SIG-M5 treated with dmso at 0.1 percent for 504 hours (cell line): ENCODE measurements at regions not wholly inside any gene's neighbourhood (a gene's known extent, or its start where the extent isn't known, plus 50 kb on each side); places are given as distances from the start of the nearest gene placed in this dataset.

ENCODE experiments used
- DNase-seq: peaks from one replicate; lab custom pipeline; 2025; ENCODE audit not compliant: unreplicated experiment; lab: John Stamatoyannopoulos, UW

DNA sequence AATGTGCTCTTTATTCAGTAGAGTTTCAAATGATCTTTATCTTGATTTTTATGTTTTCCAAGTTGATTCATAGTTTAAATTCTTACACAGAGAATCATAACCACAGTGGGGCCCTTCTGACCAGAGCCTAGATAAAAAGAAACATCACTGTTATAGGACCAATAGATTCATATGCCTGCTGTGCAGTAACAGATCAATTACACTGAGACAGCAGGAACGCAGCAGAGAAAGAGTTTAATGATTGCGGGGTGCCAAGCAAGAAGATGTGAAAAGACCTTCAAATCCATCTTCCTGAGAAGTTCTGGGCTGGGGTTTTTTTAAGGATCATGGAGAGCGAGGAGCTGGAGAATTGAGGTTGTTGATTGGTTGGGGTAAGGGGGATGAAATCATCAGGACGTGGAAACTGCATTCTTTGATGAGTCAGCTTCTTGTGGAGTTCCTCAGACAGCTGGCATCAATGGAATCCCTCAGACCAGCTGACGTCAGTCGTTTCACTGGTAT is 346.6 kb downstream of the TBC1D4 start:
- no peak for DNase-seq

DNA sequence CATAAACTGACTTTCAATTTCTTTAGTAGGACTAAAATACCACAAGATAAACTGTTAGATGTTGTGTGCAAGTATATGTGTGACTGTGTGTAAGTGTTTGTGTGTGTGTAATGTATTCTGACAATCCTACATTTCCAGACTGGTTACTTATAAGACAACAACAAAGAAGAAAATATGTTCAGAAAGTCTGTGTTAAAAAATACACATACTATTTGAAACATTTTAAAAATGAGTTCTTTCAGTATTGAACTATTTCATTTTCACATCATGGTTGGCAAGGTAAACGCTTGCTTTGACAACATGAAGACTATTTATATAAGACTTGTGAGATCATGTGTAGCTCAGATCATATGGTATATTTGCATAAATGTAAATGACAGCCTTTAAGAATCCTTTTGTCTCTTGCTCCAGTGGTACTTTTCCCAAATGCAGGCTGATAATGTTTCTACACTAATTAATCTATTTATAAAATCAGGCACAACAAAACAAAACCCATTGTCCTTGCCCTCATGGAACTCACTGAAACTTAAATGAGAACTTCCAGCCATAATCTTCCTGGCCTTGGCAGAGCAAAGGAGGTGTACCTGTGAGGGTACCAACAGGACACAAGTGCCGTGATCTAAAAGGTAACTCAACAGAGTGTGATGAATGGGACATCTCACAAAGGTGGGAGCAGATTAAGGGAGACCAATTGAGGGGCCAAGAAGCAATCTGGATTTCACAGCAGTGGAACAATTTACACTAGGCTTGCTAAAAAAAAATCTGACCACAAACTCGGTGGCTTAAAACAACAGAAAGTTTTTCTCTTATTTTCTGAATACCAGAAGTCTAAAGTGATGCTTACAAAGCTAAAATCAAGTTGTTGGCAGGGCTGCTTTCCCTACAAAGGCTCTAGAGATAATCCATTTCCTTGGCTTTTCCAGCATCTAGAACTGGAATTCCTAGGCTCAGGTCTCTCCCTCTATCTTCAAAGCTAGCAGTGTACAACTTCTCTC is 349.0 kb downstream of the TBC1D4 start:
- no peak for DNase-seq

DNA sequence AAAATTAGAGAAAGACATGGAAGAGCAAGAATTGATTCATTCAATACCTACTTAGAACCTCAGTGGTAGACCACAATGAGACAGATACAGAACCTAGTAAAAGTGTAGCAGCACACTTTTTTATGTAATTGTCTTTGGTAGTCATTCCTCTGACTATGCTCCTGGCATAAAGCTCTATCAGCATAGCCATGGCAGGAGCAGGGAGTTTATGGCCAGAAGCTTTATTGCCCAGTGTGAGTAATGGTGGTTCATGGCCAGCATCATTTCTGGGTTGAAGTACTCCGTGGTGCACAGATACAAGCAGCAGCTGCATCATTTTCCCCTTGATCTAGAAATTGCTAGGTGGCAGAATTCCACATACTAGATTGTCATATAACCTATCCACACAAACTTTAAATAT is 352.6 kb downstream of the TBC1D4 start:
- DNase-seq: no peak

DNA sequence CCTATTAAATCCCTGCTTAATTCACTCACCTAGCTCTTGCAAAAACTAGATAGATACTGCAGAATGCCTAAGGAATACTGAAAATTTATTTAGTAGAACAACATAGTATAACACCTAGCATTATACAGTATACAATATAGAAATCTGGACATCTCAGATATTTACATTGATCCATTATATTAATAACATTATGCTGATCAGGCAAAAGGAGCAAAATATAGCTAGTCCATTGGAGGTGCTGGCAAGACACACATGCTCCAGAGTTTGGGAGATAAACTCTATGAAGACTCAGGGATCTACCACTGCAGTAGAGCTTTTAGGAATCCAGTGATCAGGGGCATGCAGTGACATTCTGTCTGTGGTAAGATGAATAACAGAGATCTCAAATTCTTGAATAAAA is 357.6 kb downstream of the TBC1D4 start:
- DNase-seq: no peak

DNA sequence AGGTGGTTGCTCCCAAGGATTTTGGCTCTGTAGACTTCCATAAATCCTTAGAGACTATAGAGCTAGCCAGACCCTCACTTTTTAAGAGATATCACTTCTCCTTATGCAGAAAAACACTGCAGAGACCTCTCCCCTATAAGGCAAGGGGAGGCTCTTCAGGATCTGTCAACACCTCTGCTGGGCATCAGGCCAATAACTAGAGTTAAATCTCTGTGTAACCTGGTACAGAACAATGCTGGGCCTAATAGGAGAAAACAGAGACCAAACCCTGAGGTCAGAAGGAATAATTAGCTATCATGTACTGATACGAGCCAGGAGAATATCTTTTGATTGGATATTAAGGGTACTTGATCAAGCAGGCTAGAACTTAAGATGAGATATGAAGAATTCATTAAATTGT is 358.5 kb downstream of the TBC1D4 start:
- DNase-seq: no peak

DNA sequence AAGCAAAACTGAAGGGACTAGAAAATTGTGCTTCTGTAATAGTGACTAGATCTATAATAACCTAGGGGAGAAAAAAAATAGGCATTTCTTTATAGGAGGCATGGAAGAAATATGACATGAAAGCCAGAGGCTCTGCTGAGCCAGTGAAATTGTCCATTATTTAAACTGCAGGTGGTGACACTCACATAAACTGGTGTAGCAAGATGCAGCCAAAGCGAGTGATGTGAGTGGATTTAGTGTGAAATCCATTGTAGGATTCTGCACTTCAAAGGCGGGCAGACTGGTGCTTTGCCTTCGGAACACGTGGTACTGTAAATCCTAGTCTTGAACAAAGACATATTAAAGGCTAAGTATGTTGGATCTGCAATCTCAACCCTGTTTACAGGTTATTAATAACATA is 361.9 kb downstream of the TBC1D4 start:
- no peak for DNase-seq

DNA sequence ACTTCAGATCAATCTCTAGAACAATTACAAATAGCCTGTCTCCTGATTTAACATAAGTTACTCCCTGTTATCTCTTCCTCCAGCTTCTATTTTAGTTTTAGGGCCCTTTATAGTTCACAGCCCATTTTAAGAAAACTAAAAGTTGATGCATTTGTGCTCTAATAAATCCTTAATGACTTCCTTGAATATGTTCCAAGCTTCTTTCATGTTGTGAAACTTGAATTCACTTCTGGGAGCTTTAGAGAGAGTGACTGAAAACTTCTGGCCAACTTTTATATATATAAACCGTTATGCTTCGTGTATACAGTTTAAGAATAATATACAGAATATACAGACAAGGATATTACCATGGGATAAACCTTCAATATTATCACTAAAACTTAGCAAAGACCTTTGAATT is 366.8 kb downstream of the TBC1D4 start:
- DNase-seq: no peak

DNA sequence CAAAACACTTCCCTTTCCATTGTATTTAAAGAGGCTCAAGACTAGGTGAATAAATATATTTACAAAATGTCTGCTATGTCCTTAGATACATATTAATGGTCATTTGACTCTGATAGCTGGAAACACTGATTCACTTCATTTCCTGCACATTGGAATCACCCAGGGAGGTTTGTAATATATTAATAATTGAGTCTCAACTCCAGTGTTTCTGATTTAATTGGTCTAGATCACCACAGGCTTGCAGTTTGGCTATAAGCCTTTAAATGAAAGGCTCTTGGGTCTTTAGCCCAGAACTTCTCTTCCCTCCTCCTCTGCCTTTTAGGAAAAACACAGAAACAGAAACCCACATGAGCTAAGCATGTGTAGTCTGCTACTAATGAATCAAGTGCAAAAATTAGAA is 378.0 kb downstream of the TBC1D4 start:
- DNase-seq: no peak

DNA sequence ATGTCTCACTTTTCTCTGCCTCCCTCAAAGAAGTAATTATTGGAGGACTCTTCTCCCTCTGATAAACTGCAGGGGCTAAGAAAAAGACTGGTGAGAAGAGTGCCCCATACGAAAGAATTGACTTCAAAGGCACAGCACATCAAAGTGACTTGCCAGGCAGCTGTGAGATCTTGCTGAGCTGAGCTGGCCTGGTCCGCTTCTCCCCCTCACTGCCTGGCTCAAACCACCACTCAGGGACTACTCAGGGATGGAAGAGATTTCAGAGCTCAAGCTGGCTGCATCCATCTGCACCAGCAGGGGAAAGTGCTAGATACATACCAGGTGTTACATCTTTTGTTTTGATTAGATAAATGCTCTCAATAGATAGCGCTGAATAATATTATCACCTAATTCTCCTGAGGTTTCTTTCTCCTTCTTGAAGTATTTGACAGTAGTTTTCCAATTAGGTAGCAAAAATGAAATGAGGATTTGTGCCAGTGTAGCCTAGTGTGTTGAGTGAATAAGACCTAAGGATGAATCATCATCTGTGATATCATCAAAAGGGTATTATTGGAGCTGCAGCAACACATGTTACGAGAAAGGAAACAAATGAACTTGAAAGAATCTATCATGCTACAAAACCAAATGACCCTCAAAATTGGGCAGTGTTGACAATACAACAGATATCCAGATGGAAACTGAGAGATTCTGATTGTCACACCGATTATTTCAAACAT is 379.8 kb downstream of the TBC1D4 start:
- no peak for DNase-seq

DNA sequence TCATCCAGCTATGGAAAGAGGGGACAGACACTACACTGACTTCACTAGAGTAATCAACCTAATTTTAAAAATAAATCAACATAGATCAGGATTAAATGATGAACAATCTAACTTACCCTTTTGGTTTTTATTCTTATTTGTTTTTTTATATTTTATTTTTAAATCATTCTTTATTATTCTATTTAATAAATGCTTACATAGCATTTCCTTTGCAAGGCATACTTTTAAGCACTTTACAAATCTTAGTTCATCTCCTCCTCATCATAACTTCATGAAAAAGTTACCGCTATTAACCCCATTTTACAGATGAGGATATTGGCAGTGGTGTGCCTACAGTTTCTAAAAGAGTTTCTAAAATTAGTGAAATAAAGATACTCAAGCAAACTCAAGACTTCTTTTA is 380.6 kb downstream of the TBC1D4 start:
- no peak for DNase-seq

DNA sequence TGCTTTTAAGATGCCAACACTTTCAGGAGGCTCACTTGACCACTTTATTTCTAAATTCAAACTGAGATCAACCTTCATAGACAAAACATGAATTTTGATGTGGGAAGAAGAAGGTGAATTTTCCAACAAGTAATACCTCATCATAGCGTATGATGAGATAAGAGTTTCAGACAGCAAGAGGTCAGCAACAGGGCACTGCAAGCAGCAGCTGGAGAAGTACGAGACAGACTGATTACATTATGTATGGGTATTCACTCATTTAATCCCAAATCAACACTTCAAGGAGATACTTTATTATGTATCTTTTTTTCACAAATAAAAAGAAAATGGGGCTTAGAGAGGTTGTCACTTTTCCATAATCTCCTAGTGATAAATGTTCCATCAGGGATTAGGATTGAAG is 389.8 kb downstream of the TBC1D4 start:
- no peak for DNase-seq

DNA sequence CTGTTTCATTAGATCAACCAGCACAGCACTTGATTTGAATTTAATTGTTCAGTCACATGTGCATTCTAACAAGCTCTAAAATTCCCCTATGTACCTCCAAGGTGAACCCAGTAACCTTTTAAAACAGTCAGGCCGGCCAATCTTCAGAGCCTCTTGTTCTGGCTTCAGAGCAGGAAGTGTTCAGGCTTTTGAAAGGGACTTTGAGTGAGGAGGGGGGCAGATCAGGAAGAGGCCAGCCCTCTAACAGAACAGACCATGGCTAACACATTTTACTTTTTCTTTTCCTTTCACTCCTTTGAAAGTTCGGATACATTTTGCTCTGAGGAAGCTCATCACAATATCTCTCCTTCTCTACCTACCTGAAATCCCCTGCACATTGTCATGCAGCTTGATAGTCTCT is 390.3 kb downstream of the TBC1D4 start:
- DNase-seq: no peak

DNA sequence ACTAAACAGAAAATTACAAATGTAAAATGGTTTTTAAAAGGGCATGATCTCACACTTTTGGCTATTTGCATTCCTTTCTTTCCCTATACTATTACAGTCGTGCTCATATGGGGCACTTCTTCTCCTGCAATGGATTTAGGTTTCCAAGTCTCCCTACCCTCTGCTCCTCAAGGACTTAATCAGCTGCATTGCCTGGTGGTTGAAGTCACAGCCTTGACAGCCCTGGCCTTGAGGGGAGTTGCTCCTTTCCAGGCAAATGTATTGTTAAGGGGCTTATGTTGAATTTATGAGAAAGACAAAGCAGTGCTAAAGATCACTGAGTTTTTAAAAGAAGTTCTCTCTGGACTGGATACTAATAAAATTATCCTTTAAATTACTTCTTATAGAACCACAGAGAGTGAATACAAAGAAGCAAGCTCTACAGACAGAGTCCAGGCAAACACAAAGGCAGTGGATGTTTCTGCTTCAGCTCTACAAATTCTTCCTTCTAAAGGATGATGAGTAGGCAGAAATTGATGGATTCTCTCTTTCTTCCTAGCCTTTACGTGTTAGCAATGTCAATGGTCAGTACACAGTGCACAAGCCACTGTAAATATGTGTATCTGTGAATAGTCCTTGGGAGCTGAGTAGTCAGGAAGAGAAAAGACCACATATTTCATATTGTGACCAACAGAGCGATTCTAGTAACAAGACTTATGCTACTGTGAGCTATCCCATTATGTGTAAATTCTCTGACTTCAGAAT is 390.9 kb downstream of the TBC1D4 start:
- no peak for DNase-seq

DNA sequence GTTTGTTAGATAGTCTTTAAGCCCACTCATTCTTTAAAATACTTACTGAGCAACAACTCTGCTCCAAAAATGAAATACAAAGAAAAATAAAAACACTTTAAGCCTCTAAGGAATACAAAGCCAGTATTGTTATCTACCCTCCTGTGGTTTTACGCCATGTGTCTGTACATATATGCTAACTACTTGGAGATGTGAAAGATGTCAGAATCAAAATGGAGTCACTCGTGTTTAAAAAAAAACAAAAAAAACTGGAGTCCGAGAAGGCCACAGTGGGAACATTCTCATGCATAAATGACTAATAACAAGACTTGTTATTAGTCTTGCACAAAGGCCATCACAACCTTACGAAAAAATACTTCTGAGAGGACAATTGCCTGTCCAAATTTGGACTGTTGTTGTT is 393.1 kb downstream of the TBC1D4 start:
- DNase-seq: no peak

DNA sequence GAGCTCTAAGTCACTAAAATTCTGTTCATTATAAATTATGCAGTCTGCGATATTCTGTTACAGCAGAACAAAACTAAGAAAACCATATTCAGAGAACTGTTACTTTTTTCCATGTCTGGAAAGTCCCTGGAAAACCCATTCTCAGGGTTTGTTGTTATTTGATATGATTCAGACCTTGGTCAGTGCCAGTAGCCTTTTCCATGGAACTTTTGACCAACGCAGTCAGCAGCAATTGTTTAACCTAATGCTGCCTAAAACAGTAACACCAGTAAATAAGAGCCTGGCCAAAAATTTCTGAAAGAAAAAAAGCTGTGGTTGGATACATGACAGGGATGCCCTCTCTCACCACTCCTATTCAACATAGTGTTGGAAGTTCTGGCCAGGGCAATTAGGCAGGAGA is 402.7 kb downstream of the TBC1D4 start:
- no peak for DNase-seq

DNA sequence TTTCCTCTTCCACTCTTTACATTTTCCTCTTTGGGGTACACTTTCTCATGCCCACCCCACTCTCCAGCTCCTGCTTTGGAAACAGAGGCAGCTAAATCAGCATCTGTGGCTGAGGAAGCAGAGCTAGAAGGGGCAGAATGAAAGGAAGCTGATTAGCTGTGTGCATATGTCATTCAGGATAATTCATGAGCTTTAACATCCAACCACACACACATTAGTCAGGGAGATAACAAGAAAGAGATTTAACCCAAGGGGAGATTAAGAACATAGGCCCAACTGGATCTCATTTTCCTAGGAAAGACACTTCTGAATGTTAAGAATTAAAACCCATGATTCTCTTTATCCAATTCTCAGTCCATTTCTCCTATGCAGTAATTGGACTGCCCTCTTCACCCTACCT is 405.5 kb downstream of the TBC1D4 start:
- no peak for DNase-seq

DNA sequence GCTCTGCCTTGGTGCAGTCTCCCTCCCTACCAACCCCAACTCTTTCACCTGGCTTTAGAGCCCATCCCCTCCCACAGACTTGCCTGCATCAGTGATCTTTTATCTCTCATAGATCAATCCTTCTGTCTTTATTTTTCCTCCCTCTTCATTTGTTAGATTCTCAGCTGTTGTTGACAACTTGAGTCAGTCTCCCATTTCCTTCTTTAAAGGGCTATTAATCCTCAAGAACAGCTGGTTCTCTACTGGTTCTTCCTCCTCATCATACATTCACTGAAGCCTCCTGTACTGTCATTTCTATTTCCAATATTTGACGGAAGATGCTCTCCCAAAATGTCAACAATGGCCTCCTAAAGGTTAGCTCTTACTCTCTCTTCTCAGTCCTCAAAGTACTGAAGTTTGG is 408.2 kb downstream of the TBC1D4 start:
- no peak for DNase-seq

DNA sequence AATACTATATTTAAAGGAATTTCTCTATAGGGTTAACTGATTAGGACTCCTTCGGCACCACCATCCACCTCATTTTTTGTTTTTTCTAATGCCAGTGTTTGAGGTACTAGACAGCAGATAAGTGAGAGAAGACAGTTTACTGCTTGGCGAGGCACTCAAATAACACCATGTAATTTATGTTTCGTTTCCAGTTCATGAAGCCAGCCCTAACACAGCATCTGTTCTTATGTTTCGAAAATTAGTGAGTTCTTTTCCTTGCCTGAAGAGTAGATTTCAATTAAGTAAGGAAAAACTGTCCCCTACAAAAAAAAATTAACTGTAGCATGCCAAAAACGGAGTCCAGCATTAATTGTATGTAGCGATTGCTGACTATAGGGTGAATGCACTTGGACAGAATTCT is 409.1 kb downstream of the TBC1D4 start:
- no peak for DNase-seq

DNA sequence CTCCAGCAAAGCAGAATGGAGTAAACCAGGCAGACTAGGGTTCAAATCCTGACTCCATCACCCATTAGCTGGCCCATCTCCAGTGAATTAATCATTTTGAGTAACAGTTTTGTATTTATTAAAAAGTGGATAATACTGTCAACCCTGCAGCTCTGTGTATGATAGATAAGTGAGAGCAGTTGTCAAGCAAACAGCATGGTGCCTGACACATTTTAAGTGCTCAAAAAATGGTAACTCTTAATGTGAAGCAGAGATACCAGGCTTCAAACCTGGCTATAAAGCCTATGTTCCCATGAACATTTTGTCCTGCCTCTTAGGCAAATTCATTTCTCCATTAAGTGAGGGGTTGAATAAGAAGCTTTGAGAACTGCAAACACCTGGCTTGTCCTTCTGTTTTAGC is 409.6 kb downstream of the TBC1D4 start:
- no peak for DNase-seq

DNA sequence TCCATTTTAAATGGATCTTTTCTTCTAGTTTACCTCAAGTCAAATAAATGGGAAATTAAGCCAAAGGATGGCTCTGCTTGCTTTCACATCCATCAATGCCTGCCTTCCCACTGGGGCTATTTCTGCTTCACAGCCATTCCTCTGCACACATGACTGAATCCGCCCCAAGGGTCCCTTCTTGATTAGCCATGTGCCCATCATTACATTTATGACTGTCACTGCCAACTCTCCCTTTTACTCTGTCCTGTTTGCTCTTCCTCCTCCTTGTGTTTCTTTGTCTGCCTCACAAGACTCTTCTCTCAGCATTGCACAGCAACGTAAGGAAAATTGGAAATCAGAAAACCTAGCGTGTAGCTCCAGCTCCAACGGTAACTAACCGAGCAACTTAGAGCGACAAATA is 410.2 kb downstream of the TBC1D4 start:
- no peak for DNase-seq

DNA sequence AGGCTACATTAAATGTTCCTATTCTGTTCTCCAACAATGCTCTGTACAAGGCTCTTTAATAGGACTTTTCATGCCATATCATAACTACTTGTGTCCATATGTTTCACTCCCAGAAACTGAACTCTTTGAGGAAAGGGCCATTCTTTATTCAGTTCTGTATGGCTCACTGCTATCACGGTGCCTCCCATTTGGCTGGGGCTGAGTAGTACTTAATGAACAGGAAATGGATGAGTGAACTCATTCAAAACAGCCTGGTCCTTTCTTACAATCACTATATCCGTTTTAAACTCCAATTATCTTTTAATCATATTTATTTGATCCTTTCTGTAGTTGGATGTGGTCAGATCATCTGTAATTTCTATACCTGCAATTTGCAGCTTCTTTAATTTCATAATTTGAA is 410.6 kb downstream of the TBC1D4 start:
- no peak for DNase-seq

DNA sequence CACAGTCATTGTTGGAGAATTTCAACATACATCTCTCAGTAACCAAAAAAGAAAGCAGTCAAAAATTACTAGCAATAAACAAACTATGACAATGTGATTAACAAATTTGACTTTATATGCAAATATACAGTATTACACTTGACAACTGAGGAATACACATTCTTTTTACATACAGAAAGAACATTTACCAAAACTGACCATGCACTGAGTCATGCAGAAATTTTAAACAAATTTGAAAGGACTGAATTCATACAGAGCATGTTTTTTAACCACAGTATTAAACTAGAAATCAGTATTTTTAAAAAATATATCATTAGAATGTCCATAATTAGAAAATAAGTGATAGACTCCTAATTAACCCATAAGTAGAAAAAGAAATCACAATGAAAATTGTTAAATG is 420.1 kb downstream of the TBC1D4 start:
- DNase-seq: no peak
